Astrocyte of the cerebellum (primary cell): ENCODE measurements at regions not wholly inside any gene's neighbourhood (a gene's known extent, or its start where the extent isn't known, plus 50 kb on each side); places are given as distances from the start of the nearest gene placed in this dataset.

Experiments
- DNase-seq: peaks from one replicate; pipeline ENCODE4 v3.0.0-alpha.2; 2011; ENCODE audit warnings: low read depth
- H3K4me3 ChIP-seq: 2 replicates; pipeline ENCODE4 v1.5.1; 2011; ENCODE audit warnings: mild to moderate bottlenecking, low read depth, low read length, moderate library complexity
- in situ Hi-C: cut with HindIII; loops from 2 replicates; pipeline ENCODE4 v1.10.0; 2017; ENCODE audit warnings: low sequenced_read_pairs
- TF ChIP-seq, protein P1 (sequence below): IDR thresholded peaks from 2 replicates; pipeline ENCODE4 v1.5.1; 2012; ENCODE audit warnings: low read length, low read depth, moderate library complexity, mild to moderate bottlenecking; ENCODE audit errors: missing control alignments

DNA sequence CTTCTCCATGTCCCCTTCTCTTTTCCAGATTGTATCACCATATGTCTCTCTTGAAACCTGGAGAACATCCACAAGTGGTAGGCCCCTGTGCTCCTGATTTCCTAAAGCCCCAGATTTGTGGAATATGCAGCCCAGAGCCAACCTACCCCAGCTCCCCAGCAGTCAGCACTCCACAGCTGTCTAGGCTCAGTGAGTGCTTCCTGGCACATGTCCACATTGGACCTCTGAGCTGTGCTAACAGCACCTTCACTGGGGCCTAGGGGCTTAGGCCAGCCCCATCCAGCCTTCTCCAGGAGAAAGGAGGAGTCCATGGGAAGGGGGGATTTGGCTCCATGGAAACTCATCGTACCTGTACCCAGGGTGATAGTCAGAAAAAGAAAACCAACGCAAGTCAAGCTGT is 192.7 kb downstream of the FGFR2 start:
- no peak overlapping the region for H3K4me3 ChIP-seq
- TF ChIP-seq, protein P1, sequence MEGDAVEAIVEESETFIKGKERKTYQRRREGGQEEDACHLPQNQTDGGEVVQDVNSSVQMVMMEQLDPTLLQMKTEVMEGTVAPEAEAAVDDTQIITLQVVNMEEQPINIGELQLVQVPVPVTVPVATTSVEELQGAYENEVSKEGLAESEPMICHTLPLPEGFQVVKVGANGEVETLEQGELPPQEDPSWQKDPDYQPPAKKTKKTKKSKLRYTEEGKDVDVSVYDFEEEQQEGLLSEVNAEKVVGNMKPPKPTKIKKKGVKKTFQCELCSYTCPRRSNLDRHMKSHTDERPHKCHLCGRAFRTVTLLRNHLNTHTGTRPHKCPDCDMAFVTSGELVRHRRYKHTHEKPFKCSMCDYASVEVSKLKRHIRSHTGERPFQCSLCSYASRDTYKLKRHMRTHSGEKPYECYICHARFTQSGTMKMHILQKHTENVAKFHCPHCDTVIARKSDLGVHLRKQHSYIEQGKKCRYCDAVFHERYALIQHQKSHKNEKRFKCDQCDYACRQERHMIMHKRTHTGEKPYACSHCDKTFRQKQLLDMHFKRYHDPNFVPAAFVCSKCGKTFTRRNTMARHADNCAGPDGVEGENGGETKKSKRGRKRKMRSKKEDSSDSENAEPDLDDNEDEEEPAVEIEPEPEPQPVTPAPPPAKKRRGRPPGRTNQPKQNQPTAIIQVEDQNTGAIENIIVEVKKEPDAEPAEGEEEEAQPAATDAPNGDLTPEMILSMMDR: no peak
- no peak for DNase-seq
- in situ Hi-C loops: no loop called here

DNA sequence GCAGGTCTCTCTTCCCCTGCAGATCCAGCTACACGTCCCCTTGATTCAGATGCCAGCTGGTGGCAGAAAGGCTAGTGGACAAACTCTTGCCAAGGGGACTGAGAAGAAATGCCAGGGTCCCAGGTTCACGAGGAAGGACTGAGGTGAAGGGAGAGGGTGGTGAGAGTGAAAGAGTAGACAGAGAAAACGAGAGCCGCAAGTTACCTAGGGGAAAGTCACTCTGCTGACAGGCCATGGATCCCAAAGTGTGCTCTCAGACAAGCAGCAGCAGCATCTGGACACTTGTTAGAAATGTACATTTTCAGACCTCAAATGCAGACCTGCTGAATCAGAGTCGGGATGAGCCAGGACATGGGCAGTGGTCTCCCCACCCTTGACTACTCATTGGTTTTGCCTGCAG is 192.3 kb downstream of the FGFR2 start:
- H3K4me3 ChIP-seq: no peak overlapping the region
- TF ChIP-seq, protein P1: no peak
- no peak for DNase-seq
- in situ Hi-C loops: no loop called here

DNA sequence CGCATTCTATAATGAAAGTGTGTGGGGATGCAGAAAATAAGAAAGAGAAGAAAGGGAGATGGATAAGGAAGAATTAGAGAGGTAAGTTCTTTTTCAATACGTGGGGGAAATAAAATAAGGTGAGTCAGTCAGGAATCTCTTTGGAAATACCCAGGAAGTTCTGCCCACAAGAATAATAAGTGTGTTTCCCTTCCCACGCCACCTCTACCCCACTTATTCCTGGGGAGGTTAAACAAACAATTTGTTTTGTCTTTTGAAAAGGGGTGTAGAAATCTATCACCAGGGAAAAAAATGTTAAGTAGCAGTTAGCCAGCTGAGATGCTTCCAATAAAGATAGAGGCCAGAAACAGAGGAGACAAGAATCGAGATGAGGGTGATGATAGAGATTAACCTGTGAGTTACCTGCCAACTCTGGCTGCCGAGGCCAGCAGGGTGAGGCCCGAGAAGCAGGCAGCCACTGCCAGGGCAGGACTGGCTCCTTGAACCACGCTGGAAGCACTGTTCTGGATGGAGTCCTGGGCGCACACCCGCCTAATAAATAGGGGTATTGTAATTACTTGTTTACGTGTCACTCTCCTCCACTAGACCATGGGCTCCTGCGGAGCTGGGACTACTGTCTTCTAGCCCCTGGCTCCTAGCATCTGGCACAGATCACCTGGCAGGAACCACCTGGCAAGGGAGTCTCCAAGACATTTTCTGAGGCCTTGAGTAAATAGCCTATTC is 191.3 kb downstream of the FGFR2 start:
- no peak overlapping the region for H3K4me3 ChIP-seq
- peak; percentile 15 for DNase-seq
- in situ Hi-C loops: no loop called here
- TF ChIP-seq, protein P1: no peak

DNA sequence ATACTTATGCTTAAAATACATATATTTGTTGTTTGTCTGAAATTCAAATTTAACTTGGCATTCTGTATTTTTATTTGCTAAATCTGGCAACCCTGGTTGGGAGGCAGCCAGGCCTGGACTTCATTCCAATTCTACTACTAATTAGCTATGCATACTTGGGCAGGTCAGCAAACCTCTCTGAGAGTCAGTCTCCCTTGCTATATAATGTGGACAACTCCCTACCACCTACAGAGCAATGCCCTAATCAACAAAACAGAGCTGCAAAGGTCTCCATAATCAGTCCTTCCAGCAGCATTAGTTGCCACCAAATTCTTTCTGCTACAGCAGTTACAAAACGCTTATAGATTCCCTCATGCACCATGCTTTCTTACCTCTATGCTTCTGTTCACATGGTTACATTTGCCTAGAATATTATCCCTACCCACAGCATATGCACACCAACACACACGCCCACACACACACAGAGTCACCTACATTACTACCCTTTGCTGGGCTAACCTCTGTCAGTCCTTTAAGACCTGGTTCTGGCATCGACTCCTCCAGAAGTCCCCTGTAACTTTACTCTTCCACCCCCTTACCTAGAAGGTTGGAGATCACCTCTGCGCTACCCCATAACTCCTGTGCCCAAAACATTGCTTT is 188.7 kb downstream of the FGFR2 start:
- no peak overlapping the region for H3K4me3 ChIP-seq
- TF ChIP-seq, protein P1: no peak
- no peak for DNase-seq
- in situ Hi-C loops: no loop called here

DNA sequence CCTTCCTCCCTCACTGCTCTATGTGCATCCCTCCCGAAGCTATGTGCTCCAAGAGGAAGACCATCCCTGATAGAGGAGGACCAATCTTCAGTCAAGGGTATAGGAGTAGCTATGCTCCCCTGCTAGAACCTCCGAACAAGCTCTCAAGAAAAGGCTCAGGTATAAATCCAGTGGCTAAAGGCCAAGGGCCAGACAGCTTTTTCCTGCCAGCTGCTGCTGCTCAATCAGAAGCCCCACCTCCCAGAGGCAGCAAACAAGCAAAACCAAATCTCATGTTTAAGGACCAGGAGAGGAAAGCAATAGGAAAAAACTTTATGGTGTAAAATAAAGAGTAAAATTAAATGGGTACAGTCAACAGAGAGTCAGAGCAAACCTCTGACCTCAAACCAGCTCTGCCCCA is 187.2 kb downstream of the FGFR2 start:
- TF ChIP-seq, protein P1: no peak
- H3K4me3 ChIP-seq: no peak overlapping the region
- DNase-seq: no peak
- in situ Hi-C loops: no loop called here

DNA sequence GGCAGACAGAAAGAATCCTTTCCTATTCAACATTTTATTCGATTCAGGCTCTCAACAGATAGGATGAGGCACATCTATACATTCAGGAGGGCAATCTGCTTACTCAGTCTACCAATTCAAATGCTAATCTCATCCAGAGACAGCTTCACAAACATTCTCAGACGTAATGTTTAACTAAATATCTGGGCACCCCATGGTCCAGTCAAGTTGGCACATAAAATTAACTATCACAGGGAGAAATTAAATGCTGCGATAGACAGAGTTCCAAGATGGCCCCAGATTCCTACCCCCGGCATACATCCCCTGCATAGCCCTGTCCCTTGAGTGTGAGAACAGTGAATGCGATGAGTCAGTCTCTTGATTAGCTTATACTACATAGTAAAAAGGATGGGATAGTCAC is 184.3 kb downstream of the FGFR2 start:
- DNase-seq: no peak
- no peak overlapping the region for H3K4me3 ChIP-seq
- in situ Hi-C loops: no loop called here
- TF ChIP-seq, protein P1: no peak
